ENCODE measurements at regions not wholly inside any gene's neighbourhood (a gene's known extent, or its start where the extent isn't known, plus 50 kb on each side); places are given as distances from the start of the nearest gene placed in this dataset.
"Not testable (repeated sequence)": the region's sequence is repeated elsewhere in the genome, so short reads cannot be mapped to it uniquely, and the experiment has no call there.

DNA sequence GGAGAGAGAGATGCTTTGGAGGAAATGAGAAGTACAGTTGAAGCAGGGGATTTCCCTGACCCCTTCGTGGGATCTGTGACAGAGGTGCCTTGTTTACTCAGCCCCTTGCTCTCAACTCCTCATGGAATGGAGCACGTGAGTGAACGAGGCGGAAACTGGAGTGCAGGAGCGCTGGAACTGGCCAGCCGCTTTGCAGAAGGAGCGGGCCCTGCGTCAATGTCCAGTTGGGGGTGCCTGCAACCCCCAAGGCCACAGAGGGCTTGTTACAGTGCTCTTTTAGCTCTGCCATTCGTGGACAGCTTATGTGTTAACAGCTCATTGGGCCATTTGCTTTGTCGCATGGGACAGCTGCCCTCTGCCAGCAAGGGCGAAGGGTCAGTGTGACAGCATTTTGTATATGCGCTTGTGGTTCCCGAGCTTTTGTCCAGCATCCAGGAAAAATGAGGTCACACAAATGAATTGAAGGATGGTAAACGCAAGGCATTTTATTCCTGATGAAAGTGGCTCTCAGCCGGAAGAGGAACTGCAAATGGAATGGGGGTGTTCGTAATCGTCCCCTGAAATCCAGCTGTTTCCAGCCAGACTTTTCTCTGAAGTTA, 1395.1 kb downstream of the CDH8 start:
- H3K36me3 ChIP-seq, result no peaks in the 10 kb centered on the region
- H3K9me3 ChIP-seq, result no peaks in the 10 kb centered on the region
- no peak for DNase-seq
- 90 to 92% (median 91%) methylated on average over 17 of the region's 17 CpGs for WGBS, 3 donors
- TF ChIP-seq CTCF (IDR thresholded peaks at IDR 0.05), result no peak
- TF ChIP-seq EP300 (IDR thresholded peaks at IDR 0.05), result no peak
- H3K27me3 ChIP-seq, result no peaks in the 10 kb centered on the region
- intact Hi-C loops (cut with DNase I), result no loop called here
- no peak overlapping the region for H3K27ac ChIP-seq
- no peaks in the 10 kb centered on the region for H3K4me1 ChIP-seq (ENCODE audit: insufficient read depth)
- H3K4me3 ChIP-seq, result no peak overlapping the region

DNA sequence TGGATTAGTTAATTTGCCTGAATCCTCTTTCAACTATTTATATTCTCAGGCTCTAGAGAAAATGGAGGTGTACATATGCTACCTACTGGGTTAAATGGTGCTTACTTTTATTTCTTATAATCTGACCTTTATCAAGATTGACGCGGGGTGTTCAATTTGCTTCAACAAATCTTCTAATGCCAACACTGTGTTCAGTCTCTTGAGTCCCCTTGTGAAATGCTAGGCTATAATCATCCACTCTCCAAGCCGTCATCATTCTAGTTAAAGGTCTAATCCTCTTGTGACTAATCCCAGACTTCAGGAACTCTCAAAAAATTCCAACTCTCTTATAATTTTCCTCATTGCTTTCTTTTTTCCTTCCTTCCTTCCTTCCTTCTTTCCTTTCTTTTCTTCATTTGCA, 1396.2 kb downstream of the CDH8 start:
- intact Hi-C loops (cut with DNase I), result no loop called here
- whole genome bisulfite sequencing, 3 donors, result 63 to 78% (median 76%) methylated on average over 3 of the region's 3 CpGs

GRCh38 chr16:60636636-60637035, 1399.6 kb downstream of the CDH8 start:
- H3K36me3 ChIP-seq; H3K4me3 ChIP-seq; H3K4me1 ChIP-seq (ENCODE audit: insufficient read depth); H3K9me3 ChIP-seq; H3K27me3 ChIP-seq; intact Hi-C loops (cut with DNase I); H3K27ac ChIP-seq; DNase-seq: not testable (repeated sequence)
- 79 to 87% (median 79%) methylated on average over 5 of the region's 5 CpGs for WGBS, 3 donors

More for the DNA sequence above, 1396.2 kb downstream of the CDH8 start:
- Histone ChIP-seq H3K4me3 (no peak overlapping the region), H3K27ac (no peak overlapping the region), H3K4me1 (ENCODE audit: insufficient read depth) (no peaks in the 10 kb centered on the region), H3K9me3 (no peaks in the 10 kb centered on the region), H3K27me3 (no peaks in the 10 kb centered on the region), H3K36me3 (no peaks in the 10 kb centered on the region)
- TF ChIP-seq CTCF (IDR thresholded peaks at IDR 0.05) (no peak), POLR2A (IDR thresholded peaks at IDR 0.05) (no peak), EP300 (IDR thresholded peaks at IDR 0.05) (no peak)
- no peak for DNase-seq

DNA sequence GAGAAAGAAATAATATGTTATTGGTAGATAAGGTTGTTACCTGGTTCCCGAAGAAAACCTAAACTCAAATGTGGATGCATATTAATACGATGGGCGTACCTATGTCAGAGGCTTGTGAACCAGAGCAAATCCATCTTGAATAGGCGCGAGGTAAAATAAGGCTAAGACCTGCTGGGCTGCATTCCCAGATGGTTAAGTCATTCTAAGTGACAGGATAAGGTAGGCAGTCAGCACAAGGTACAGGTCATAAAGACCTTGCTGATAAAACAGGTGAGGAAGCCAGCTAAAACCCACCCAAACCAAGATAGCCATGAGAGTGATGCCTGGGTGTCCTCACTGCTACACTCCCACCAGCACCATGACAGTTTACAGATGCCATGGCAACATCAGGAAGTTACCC, 1400.1 kb downstream of the CDH8 start:
- TF ChIP-seq CTCF (IDR thresholded peaks at IDR 0.05) (no peak), EP300 (IDR thresholded peaks at IDR 0.05) (no peak), POLR2A (IDR thresholded peaks at IDR 0.05) (no peak)
- intact Hi-C loops (cut with DNase I), result no loop called here
- H3K27ac ChIP-seq, result no peak overlapping the region
- DNase-seq, result no peak
- H3K4me3 ChIP-seq, result no peak overlapping the region
- no peaks in the 10 kb centered on the region for H3K27me3 ChIP-seq
- WGBS, 3 donors, result 70 to 91% (median 71%) methylated on average over 5 of the region's 5 CpGs
- H3K9me3 ChIP-seq, result no peaks in the 10 kb centered on the region
- no peaks in the 10 kb centered on the region for H3K36me3 ChIP-seq
- H3K4me1 ChIP-seq (ENCODE audit: insufficient read depth), result no peaks in the 10 kb centered on the region

DNA sequence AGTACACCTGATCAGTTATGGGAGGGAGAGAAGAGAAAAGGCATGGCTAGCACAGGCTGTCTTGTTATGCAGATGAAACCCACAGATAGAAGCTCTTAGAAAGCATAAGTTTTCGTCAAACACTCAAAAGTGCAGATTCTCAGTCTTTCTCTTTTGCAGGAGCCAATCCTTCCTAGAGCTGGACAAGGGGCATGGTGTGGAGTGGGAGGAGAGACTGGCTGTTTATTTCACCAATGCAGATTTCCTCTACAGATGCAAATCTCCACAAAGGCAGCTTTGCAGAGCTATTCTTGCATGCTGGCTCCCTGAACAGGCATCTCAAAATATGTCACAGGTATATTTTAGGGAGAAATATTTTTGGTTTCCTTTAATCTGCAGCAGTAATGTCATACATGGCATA, 1400.7 kb downstream of the CDH8 start:
- TF ChIP-seq EP300 (IDR thresholded peaks at IDR 0.05) (no peak), CTCF (IDR thresholded peaks at IDR 0.05) (no peak), POLR2A (IDR thresholded peaks at IDR 0.05) (no peak)
- DNase-seq, result no peak
- intact Hi-C loops (cut with DNase I), result no loop called here
- Histone ChIP-seq H3K4me1 (ENCODE audit: insufficient read depth) (no peaks in the 10 kb centered on the region), H3K36me3 (no peaks in the 10 kb centered on the region), H3K4me3 (no peak overlapping the region), H3K27me3 (no peaks in the 10 kb centered on the region), H3K9me3 (no peaks in the 10 kb centered on the region), H3K27ac (no peak overlapping the region)
- WGBS, 3 donors, result 68 to 79% (median 70%) methylated on average over 1 of the region's 1 CpG

Measured in ovary (tissue), 7 donors.